B cell (primary cell): ENCODE measurements at regions not wholly inside any gene's neighbourhood (a gene's known extent, or its start where the extent isn't known, plus 50 kb on each side); places are given as distances from the start of the nearest gene placed in this dataset.

Experiments used
- EZH2 ChIP-seq: IDR thresholded peaks from 2 replicates; pipeline ENCODE4 v1.6.1; 2012; ENCODE audit warnings: borderline replicate concordance, low read depth, mild to moderate bottlenecking, moderate library complexity, low read length; ENCODE audit not compliant: insufficient read depth, poor library complexity, severe bottlenecking
- TF ChIP-seq, protein P1 (sequence below): fragments of 200-600 bp; IDR thresholded peaks from one replicate; pipeline ENCODE4 v1.8.0; 2022; ENCODE audit warnings: antibody characterized with exemption, mild to moderate bottlenecking

DNA sequence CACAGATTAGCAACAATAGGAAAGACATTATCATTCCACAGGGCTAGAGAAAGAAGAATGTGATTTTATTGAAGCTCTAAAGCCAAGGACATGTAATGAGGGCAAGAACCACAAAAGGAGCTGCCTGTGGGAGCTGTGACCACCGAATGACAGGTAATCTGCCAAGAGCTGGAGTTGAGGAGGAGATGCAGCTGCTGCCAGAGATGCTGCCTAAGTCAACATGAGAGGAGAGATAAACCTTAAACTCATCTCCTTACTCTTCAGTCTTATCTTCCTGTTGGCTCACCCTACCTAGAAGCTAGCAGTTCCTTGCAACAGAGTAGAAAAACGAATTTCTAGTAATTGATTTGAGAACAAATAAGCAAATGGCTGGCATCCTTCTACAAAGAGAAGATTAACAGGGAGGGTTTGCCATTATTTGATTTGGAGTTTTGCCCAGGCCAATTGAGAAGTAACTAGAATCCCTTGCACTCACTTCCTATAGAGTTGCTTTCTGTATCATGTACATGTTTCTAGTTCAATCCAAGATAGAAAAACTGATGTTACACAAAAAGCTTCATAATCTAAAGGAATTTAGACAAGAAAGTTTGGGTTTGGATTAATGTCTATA lies 539.2 kb downstream of the TLE1 start:
- TF ChIP-seq, protein P1, sequence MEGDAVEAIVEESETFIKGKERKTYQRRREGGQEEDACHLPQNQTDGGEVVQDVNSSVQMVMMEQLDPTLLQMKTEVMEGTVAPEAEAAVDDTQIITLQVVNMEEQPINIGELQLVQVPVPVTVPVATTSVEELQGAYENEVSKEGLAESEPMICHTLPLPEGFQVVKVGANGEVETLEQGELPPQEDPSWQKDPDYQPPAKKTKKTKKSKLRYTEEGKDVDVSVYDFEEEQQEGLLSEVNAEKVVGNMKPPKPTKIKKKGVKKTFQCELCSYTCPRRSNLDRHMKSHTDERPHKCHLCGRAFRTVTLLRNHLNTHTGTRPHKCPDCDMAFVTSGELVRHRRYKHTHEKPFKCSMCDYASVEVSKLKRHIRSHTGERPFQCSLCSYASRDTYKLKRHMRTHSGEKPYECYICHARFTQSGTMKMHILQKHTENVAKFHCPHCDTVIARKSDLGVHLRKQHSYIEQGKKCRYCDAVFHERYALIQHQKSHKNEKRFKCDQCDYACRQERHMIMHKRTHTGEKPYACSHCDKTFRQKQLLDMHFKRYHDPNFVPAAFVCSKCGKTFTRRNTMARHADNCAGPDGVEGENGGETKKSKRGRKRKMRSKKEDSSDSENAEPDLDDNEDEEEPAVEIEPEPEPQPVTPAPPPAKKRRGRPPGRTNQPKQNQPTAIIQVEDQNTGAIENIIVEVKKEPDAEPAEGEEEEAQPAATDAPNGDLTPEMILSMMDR: no peak
- no peak for TF ChIP-seq EZH2
